Testis (tissue), 2 donors: ENCODE measurements at regions not wholly inside any gene's neighbourhood (a gene's known extent, or its start where the extent isn't known, plus 50 kb on each side); places are given as distances from the start of the nearest gene placed in this dataset.

Experiments used
- DNase-seq: peaks from one replicate; pipeline ENCODE4 v3.0.0-alpha.2; 2019
- H3K27ac ChIP-seq, 2 donors: fragments of 200-600 bp; sonication (generic); one replicate each; pipeline ENCODE4 v1.5.1; 2019
- H3K27me3 ChIP-seq: fragments of 200-600 bp; sonication (generic); one replicate; pipeline ENCODE4 v1.5.1; 2019
- H3K36me3 ChIP-seq: fragments of 200-600 bp; sonication (generic); one replicate; pipeline ENCODE4 v1.5.1; 2017; ENCODE audit warnings: low read depth; ENCODE audit errors: missing control alignments
- H3K4me1 ChIP-seq: fragments of 200-600 bp; sonication (generic); one replicate; pipeline ENCODE4 v1.5.1; 2019
- H3K4me3 ChIP-seq, 2 donors: fragments of 200-600 bp; sonication (generic); one replicate each; pipeline ENCODE4 v1.5.1; 2017 to 2019
- H3K9me3 ChIP-seq: fragments of 200-600 bp; sonication (generic); one replicate; pipeline ENCODE4 v1.5.1; 2017
- CTCF ChIP-seq, 3 experiments: fragments of 450-650 bp in 2 of 3; fragments of 200-600 bp in 1 of 3; sonication (generic) in 1 of 3; IDR thresholded peaks; one replicate each; pipeline ENCODE4 v1.5.1; 2016 to 2019; ENCODE audit warnings: antibody characterized with exemption in 3 of 3, mild to moderate bottlenecking in 2 of 3, moderate library complexity in 1 of 3
- POLR2A ChIP-seq: fragments of 450-650 bp; IDR thresholded peaks from one replicate; pipeline ENCODE4 v1.6.1; 2017; ENCODE audit warnings: antibody characterized with exemption, mild to moderate bottlenecking, moderate library complexity
- WGBS, 2 donors: methylation state at CpG; one replicate each; pipeline ENCODE4 v1.1.5; 2018; 5-methylcytosine and 5-hydroxymethylcytosine counted together
- intact Hi-C: fragments of 100-400 bp; cut with DNase I; formaldehyde crosslinking; loops from one replicate; pipeline ENCODE4 v1.15.1; 2023; ENCODE audit warnings: low total_unique reads

GRCh38 chr20:10853731-10854130, 179.9 kb upstream of the JAG1 start:
- no peak for DNase-seq
- 78 to 84% methylated on average over 4 of the region's 4 CpGs for WGBS, 2 donors
- no peaks in the 10 kb centered on the region for H3K27me3 ChIP-seq
- TF ChIP-seq POLR2A (no peak), CTCF (IDR thresholded peaks at IDR 0.05) (no peak)
- no peak overlapping the region for H3K27ac ChIP-seq
- no peak overlapping the region for H3K4me3 ChIP-seq
- H3K36me3 ChIP-seq, result no peaks in the 10 kb centered on the region
- no peaks in the 10 kb centered on the region for H3K9me3 ChIP-seq
- intact Hi-C loops, result no loop called here
- peaks cover 7% of the 10 kb centered on the region for H3K4me1 ChIP-seq

- Histone ChIP-seq H3K4me1 (no peaks in the 10 kb centered on the region), H3K4me3 (no peak overlapping the region), H3K27me3 (no peaks in the 10 kb centered on the region), H3K9me3 (no peaks in the 10 kb centered on the region), H3K27ac (no peak overlapping the region), H3K36me3 (no peaks in the 10 kb centered on the region)
- DNase-seq, result no peak
- intact Hi-C loops, result no loop called here
- TF ChIP-seq POLR2A, result no peak
- no peak for TF ChIP-seq CTCF (IDR thresholded peaks at IDR 0.05)
- 73 to 90% methylated on average over 2 of the region's 2 CpGs for WGBS, 2 donors
Observed at GRCh38 chr20:10854976-10855375, 181.2 kb upstream of the JAG1 start.

- no peaks in the 10 kb centered on the region for H3K9me3 ChIP-seq
- no peak overlapping the region for H3K4me3 ChIP-seq
- no peak for DNase-seq
- H3K27ac ChIP-seq, result no peak overlapping the region
- no peaks in the 10 kb centered on the region for H3K36me3 ChIP-seq
- H3K4me1 ChIP-seq, result no peaks in the 10 kb centered on the region
- TF ChIP-seq CTCF (IDR thresholded peaks at IDR 0.05) (no peak), POLR2A (no peak)
- no peaks in the 10 kb centered on the region for H3K27me3 ChIP-seq
- intact Hi-C loops, result no loop called here
Observed at GRCh38 chr20:10855778-10856177, 182.0 kb upstream of the JAG1 start.

- Histone ChIP-seq H3K27me3 (no peaks in the 10 kb centered on the region), H3K36me3 (no peaks in the 10 kb centered on the region), H3K4me1 (no peaks in the 10 kb centered on the region), H3K4me3 (no peak overlapping the region), H3K27ac (no peak overlapping the region), H3K9me3 (no peaks in the 10 kb centered on the region)
- WGBS, 2 donors, result 89 to 92% methylated on average over 1 of the region's 1 CpG
- TF ChIP-seq CTCF (IDR thresholded peaks at IDR 0.05) (no peak), POLR2A (no peak)
- no peak for DNase-seq
- intact Hi-C loops, result no loop called here
Observed at GRCh38 chr20:10856237-10857015, 182.6 kb upstream of the JAG1 start.
